CD4-positive, alpha-beta T cell (primary cell): ENCODE measurements at regions not wholly inside any gene's neighbourhood (a gene's known extent, or its start where the extent isn't known, plus 50 kb on each side); places are given as distances from the start of the nearest gene placed in this dataset.

ENCODE experiments used
- ATAC-seq: fragments of 200-7000 bp; cut with Tn5 transposase; one replicate; pipeline ENCODE4 v1.10.0; 2022; ENCODE audit warnings: mild to moderate bottlenecking; ENCODE audit not compliant: poor library complexity
- CTCF ChIA-PET: fragments of 350-600 bp; sonication (Branson Sonifier 250); formaldehyde crosslinking; loops from one replicate; lab custom pipeline; 2021; ENCODE audit warnings: antibody characterized with exemption, inconsistent platforms; lab: Charles Lee
- POLR2A ChIA-PET: fragments of 350-600 bp; sonication (Branson Sonifier 250); formaldehyde crosslinking; loops from one replicate; lab custom pipeline; 2021; ENCODE audit warnings: antibody characterized with exemption, inconsistent platforms; lab: Charles Lee
- DNase-seq, 14 experiments: peaks; one replicate each; pipeline ENCODE4 v3.0.0-alpha.2; 2013 to 2020; ENCODE audit warnings: mixed read lengths in 2 of 14
- H3K27ac ChIP-seq, 2 donors: one replicate each; pipeline versions ENCODE4 v1.5.1 to v1.7.0; 2013; ENCODE audit warnings: low read length in 2 of 2, low read depth in 1 of 2, mild to moderate bottlenecking in 1 of 2
- H3K27me3 ChIP-seq, 2 experiments: 1 replicate in 1 of 2; 2 replicates in 1 of 2; pipeline versions ENCODE4 v1.6.1 to v1.7.0; 2013; ENCODE audit warnings: low read length in 2 of 2, control low read depth in 1 of 2, mild to moderate bottlenecking in 1 of 2, moderate library complexity in 1 of 2; ENCODE audit not compliant: insufficient read depth in 2 of 2, control insufficient read depth in 1 of 2
- H3K36me3 ChIP-seq: one replicate; pipeline ENCODE4 v1.6.1; 2013; ENCODE audit warnings: low read length, control low read depth; ENCODE audit not compliant: insufficient read depth
- H3K4me1 ChIP-seq: one replicate; pipeline ENCODE4 v1.6.1; 2013; ENCODE audit warnings: low read length, control low read depth; ENCODE audit not compliant: insufficient read depth
- H3K4me3 ChIP-seq: one replicate; pipeline ENCODE4 v1.5.1; 2013; ENCODE audit warnings: mild to moderate bottlenecking, low read length, moderate library complexity
- H3K9me3 ChIP-seq, 2 experiments: 1 replicate in 1 of 2; 2 replicates in 1 of 2; pipeline versions ENCODE4 v1.6.1 to v1.7.0; 2013; ENCODE audit warnings: low read length in 2 of 2, mild to moderate bottlenecking in 2 of 2, control low read depth in 1 of 2, moderate library complexity in 1 of 2; ENCODE audit not compliant: control insufficient read depth in 1 of 2, insufficient read depth in 1 of 2
- H3K27ac Mint-ChIP-seq: one replicate; pipeline ENCODE4 v1.8.0; 2020; ENCODE audit warnings: mixed read lengths
- H3K27me3 Mint-ChIP-seq: one replicate; pipeline ENCODE4 v1.8.0; 2021; ENCODE audit warnings: mixed read lengths
- H3K36me3 Mint-ChIP-seq: one replicate; pipeline ENCODE4 v1.8.0; 2021; ENCODE audit warnings: low read depth, mixed read lengths
- H3K4me1 Mint-ChIP-seq: one replicate; pipeline ENCODE4 v1.8.0; 2021; ENCODE audit warnings: low read depth, mixed read lengths
- H3K4me3 Mint-ChIP-seq: one replicate; pipeline ENCODE4 v1.8.0; 2020; ENCODE audit warnings: mild to moderate bottlenecking, mixed read lengths
- H3K9me3 Mint-ChIP-seq: one replicate; pipeline ENCODE4 v1.8.0; 2020; ENCODE audit warnings: mixed read lengths
- intact Hi-C, 2 experiments: fragments of 100-400 bp; cut with DNase I in 1 of 2; cut with micrococcal nuclease in 1 of 2; formaldehyde crosslinking; loops; one replicate each; pipeline versions ENCODE4 v1.15.1 to v1.9.0; 2023 to 2025; cut with DNase I, micrococcal nuclease
- TF ChIP-seq, protein P1 (sequence below): fragments of 200-600 bp; IDR thresholded peaks from one replicate; pipeline ENCODE4 v1.8.0; 2022; ENCODE audit warnings: antibody characterized with exemption, mild to moderate bottlenecking

- H3K27me3 ChIP-seq, result no peaks in the 10 kb centered on the region
- no peak for ATAC-seq
- Mint-ChIP-seq H3K27ac (no peak overlapping the region), H3K36me3 (no peaks in the 10 kb centered on the region), H3K4me3 (no peak overlapping the region), H3K4me1 (no peaks in the 10 kb centered on the region), H3K27me3 (peaks cover 4% of the 10 kb centered on the region), H3K9me3 (no peaks in the 10 kb centered on the region)
- no peaks in the 10 kb centered on the region for H3K9me3 ChIP-seq
- POLR2A ChIA-PET, result no interaction called here
- no peaks in the 10 kb centered on the region for H3K36me3 ChIP-seq
- H3K27ac ChIP-seq, result no peak overlapping the region
- no peak overlapping the region for H3K4me3 ChIP-seq
- CTCF ChIA-PET, result no interaction called here
- no peaks in the 10 kb centered on the region for H3K4me1 ChIP-seq
- intact Hi-C loops, result no loop called here
- no peak for DNase-seq
- TF ChIP-seq, protein P1, sequence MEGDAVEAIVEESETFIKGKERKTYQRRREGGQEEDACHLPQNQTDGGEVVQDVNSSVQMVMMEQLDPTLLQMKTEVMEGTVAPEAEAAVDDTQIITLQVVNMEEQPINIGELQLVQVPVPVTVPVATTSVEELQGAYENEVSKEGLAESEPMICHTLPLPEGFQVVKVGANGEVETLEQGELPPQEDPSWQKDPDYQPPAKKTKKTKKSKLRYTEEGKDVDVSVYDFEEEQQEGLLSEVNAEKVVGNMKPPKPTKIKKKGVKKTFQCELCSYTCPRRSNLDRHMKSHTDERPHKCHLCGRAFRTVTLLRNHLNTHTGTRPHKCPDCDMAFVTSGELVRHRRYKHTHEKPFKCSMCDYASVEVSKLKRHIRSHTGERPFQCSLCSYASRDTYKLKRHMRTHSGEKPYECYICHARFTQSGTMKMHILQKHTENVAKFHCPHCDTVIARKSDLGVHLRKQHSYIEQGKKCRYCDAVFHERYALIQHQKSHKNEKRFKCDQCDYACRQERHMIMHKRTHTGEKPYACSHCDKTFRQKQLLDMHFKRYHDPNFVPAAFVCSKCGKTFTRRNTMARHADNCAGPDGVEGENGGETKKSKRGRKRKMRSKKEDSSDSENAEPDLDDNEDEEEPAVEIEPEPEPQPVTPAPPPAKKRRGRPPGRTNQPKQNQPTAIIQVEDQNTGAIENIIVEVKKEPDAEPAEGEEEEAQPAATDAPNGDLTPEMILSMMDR, result no peak
These were observed 58.3 kb upstream of the SMIM31 start for GRCh38 chr4:164695650-164696049.

- Histone ChIP-seq H3K9me3 (no peaks in the 10 kb centered on the region), H3K27ac (no peak overlapping the region), H3K4me1 (no peaks in the 10 kb centered on the region), H3K27me3 (no peaks in the 10 kb centered on the region), H3K4me3 (no peak overlapping the region), H3K36me3 (no peaks in the 10 kb centered on the region)
- DNase-seq, result no peak
- TF ChIP-seq, protein P1, result no peak
- H3K4me3 Mint-ChIP-seq, result no peak overlapping the region
- intact Hi-C loops, result no loop called here
- POLR2A ChIA-PET, result no interaction called here
- H3K36me3 Mint-ChIP-seq, result no peaks in the 10 kb centered on the region
- H3K27ac Mint-ChIP-seq, result no peak overlapping the region
- CTCF ChIA-PET, result no interaction called here
- no peaks in the 10 kb centered on the region for H3K9me3 Mint-ChIP-seq
- ATAC-seq, result no peak
- peaks cover 4% of the 10 kb centered on the region for H3K27me3 Mint-ChIP-seq
- no peaks in the 10 kb centered on the region for H3K4me1 Mint-ChIP-seq
These were observed 53.5 kb upstream of the SMIM31 start for GRCh38 chr4:164700471-164700870.

DNA sequence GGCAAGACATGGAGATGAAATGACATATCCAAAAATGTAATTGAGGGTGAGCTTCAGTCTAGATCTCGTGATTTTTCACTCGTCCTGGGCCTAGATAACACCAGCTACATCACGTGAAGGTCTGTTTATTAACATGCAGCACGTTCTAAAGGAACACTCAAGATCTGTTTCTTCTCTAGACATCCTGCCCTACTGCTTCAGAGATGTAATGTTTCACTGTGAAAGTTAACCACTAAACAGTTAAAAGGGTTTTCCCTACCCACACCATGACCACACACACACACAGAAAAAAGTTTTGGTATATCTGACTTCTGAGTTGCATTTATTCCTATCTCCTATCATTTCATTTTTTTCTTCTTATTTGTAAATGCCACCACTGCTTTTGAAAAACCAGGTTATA, 52.3 kb upstream of the SMIM31 start:
- Mint-ChIP-seq H3K4me1 (no peaks in the 10 kb centered on the region), H3K27ac (no peak overlapping the region), H3K4me3 (no peak overlapping the region), H3K27me3 (peaks cover 11% of the 10 kb centered on the region), H3K9me3 (no peaks in the 10 kb centered on the region), H3K36me3 (no peaks in the 10 kb centered on the region)
- ChIA-PET POLR2A (no interaction called here), CTCF (no interaction called here)
- Histone ChIP-seq H3K9me3 (no peaks in the 10 kb centered on the region), H3K36me3 (no peaks in the 10 kb centered on the region), H3K27me3 (no peaks in the 10 kb centered on the region), H3K4me3 (no peak overlapping the region), H3K4me1 (no peaks in the 10 kb centered on the region), H3K27ac (no peak overlapping the region)
- TF ChIP-seq, protein P1, result no peak
- DNase-seq (no peak), ATAC-seq (no peak)
- intact Hi-C loops, result no loop called here
